Colonic mucosa (tissue), 4 donors: ENCODE measurements at regions not wholly inside any gene's neighbourhood (a gene's known extent, or its start where the extent isn't known, plus 50 kb on each side); places are given as distances from the start of the nearest gene placed in this dataset.

Experiments used
- DNase-seq: peaks from one replicate; pipeline ENCODE4 v3.0.0-alpha.2; 2020
- H3K27ac ChIP-seq: fragments of 200-600 bp; one replicate; pipeline ENCODE4 v1.8.0; 2021
- H3K27me3 ChIP-seq: fragments of 200-600 bp; one replicate; pipeline ENCODE4 v1.8.0; 2021
- H3K36me3 ChIP-seq: fragments of 200-600 bp; one replicate; pipeline ENCODE4 v1.8.0; 2021
- H3K4me1 ChIP-seq: fragments of 200-600 bp; one replicate; pipeline ENCODE4 v1.8.0; 2021; ENCODE audit warnings: mild to moderate bottlenecking
- H3K4me3 ChIP-seq: fragments of 200-600 bp; one replicate; pipeline ENCODE4 v1.8.0; 2021
- H3K9ac ChIP-seq, 2 donors: one replicate each; pipeline ENCODE4 v1.7.0; 2013; ENCODE audit warnings: control low read depth in 2 of 2, low read depth in 2 of 2, low read length in 2 of 2
- H3K9me3 ChIP-seq: fragments of 200-600 bp; one replicate; pipeline ENCODE4 v1.8.0; 2021
- CTCF ChIP-seq: fragments of 200-600 bp; IDR thresholded peaks from one replicate; pipeline ENCODE4 v1.8.0; 2022; ENCODE audit warnings: antibody characterized with exemption, mild to moderate bottlenecking
- intact Hi-C: fragments of 100-400 bp; cut with DNase I; formaldehyde crosslinking; loops from one replicate; pipeline ENCODE4 v1.14.1; 2022
- donor health status: healthy.
- donor health status: DM: no; HTN: no; CAD: no.
- donor health status: DM: no; HTN: no; CAD: no.

- no peak overlapping the region for H3K4me3 ChIP-seq
- no peak overlapping the region for H3K9ac ChIP-seq
- no peak overlapping the region for H3K27ac ChIP-seq
- no peaks in the 10 kb centered on the region for H3K4me1 ChIP-seq
- no peaks in the 10 kb centered on the region for H3K27me3 ChIP-seq
- no peak for DNase-seq
- H3K9me3 ChIP-seq = no peaks in the 10 kb centered on the region
- no peak for TF ChIP-seq CTCF
- no peaks in the 10 kb centered on the region for H3K36me3 ChIP-seq
- intact Hi-C loops = no loop called here
Observed at GRCh38 chr5:8520917-8521316, 652.0 kb downstream of the MTRR start.

- Histone ChIP-seq H3K4me3 (no peak overlapping the region), H3K4me1 (no peaks in the 10 kb centered on the region), H3K27me3 (no peaks in the 10 kb centered on the region), H3K9ac (no peak overlapping the region), H3K27ac (no peak overlapping the region), H3K9me3 (no peaks in the 10 kb centered on the region), H3K36me3 (no peaks in the 10 kb centered on the region)
- no peak for DNase-seq
- no peak for TF ChIP-seq CTCF
- intact Hi-C loops = no loop called here
Observed at GRCh38 chr5:8521991-8522390, 653.0 kb downstream of the MTRR start.

GRCh38 chr5:8522646-8523045 lies 653.7 kb downstream of the MTRR start:
- intact Hi-C loops = no loop called here
- no peak overlapping the region for H3K4me3 ChIP-seq
- no peaks in the 10 kb centered on the region for H3K9me3 ChIP-seq
- H3K27ac ChIP-seq = no peak overlapping the region
- no peaks in the 10 kb centered on the region for H3K4me1 ChIP-seq
- TF ChIP-seq CTCF = no peak
- no peak for DNase-seq
- H3K27me3 ChIP-seq = no peaks in the 10 kb centered on the region
- no peak overlapping the region for H3K9ac ChIP-seq
- H3K36me3 ChIP-seq = no peaks in the 10 kb centered on the region

GRCh38 chr5:8523501-8523900 lies 654.6 kb downstream of the MTRR start:
- H3K36me3 ChIP-seq = no peaks in the 10 kb centered on the region
- H3K27ac ChIP-seq = no peak overlapping the region
- TF ChIP-seq CTCF = no peak
- no peak overlapping the region for H3K9ac ChIP-seq
- intact Hi-C loops = no loop called here
- H3K4me3 ChIP-seq = no peak overlapping the region
- no peaks in the 10 kb centered on the region for H3K4me1 ChIP-seq
- H3K9me3 ChIP-seq = no peaks in the 10 kb centered on the region
- no peak for DNase-seq
- H3K27me3 ChIP-seq = no peaks in the 10 kb centered on the region

GRCh38 chr5:8525819-8526218 lies 656.9 kb downstream of the MTRR start:
- Histone ChIP-seq H3K27me3 (no peaks in the 10 kb centered on the region), H3K4me1 (no peaks in the 10 kb centered on the region), H3K9ac (no peak overlapping the region), H3K36me3 (no peaks in the 10 kb centered on the region), H3K4me3 (no peak overlapping the region), H3K9me3 (no peaks in the 10 kb centered on the region), H3K27ac (no peak overlapping the region)
- no peak for TF ChIP-seq CTCF
- no peak for DNase-seq
- intact Hi-C loops = no loop called here

GRCh38 chr5:8528106-8528505 lies 659.2 kb downstream of the MTRR start:
- intact Hi-C loops = no loop called here
- no peak for DNase-seq
- H3K9ac ChIP-seq = no peak overlapping the region
- H3K9me3 ChIP-seq = no peaks in the 10 kb centered on the region
- no peaks in the 10 kb centered on the region for H3K4me1 ChIP-seq
- H3K27ac ChIP-seq = no peak overlapping the region
- no peaks in the 10 kb centered on the region for H3K27me3 ChIP-seq
- no peak for TF ChIP-seq CTCF
- H3K36me3 ChIP-seq = no peaks in the 10 kb centered on the region
- no peak overlapping the region for H3K4me3 ChIP-seq
